Mesothelial cell of epicardium (in vitro differentiated cells): ENCODE measurements at regions not wholly inside any gene's neighbourhood (a gene's known extent, or its start where the extent isn't known, plus 50 kb on each side); places are given as distances from the start of the nearest gene placed in this dataset.

Source experiments
- DNase-seq, 2 experiments: peaks; one replicate each; pipeline ENCODE4 v3.0.0; 2021; ENCODE audit warnings: low spot score in 2 of 2; ENCODE audit not compliant: unreplicated experiment in 2 of 2
- H3K27ac Mint-ChIP-seq: 2 replicates; pipeline ENCODE4 v1.8.0; 2021; ENCODE audit warnings: mixed read lengths
- H3K27me3 Mint-ChIP-seq: 2 replicates; pipeline ENCODE4 v1.8.0; 2021; ENCODE audit warnings: low read depth, mixed read lengths
- H3K36me3 Mint-ChIP-seq: 2 replicates; pipeline ENCODE4 v1.8.0; 2021; ENCODE audit warnings: mixed read lengths
- H3K4me1 Mint-ChIP-seq: 2 replicates; pipeline ENCODE4 v1.8.0; 2021; ENCODE audit warnings: mixed read lengths
- H3K4me3 Mint-ChIP-seq: 2 replicates; pipeline ENCODE4 v1.8.0; 2021; ENCODE audit warnings: mild to moderate bottlenecking, moderate library complexity, mixed read lengths
- H3K9me3 Mint-ChIP-seq: 2 replicates; pipeline ENCODE4 v1.8.0; 2021; ENCODE audit warnings: mixed read lengths
- CTCF ChIP-seq: fragments of 200-600 bp; sonication (generic); IDR thresholded peaks from one replicate; pipeline ENCODE4 v1.5.0; 2021; ENCODE audit warnings: antibody characterized with exemption; ENCODE audit not compliant: unreplicated experiment

GRCh38 chr12:18807714-18808113, 69.8 kb downstream of the CAPZA3 start:
- H3K4me3 Mint-ChIP-seq = no peak overlapping the region
- H3K27me3 Mint-ChIP-seq = peaks cover 3% of the 10 kb centered on the region
- no peak for TF ChIP-seq CTCF
- H3K4me1 Mint-ChIP-seq = no peaks in the 10 kb centered on the region
- no peak overlapping the region for H3K27ac Mint-ChIP-seq
- no peaks in the 10 kb centered on the region for H3K36me3 Mint-ChIP-seq
- H3K9me3 Mint-ChIP-seq = no peaks in the 10 kb centered on the region
- DNase-seq = no peak

- no peak for TF ChIP-seq CTCF
- Mint-ChIP-seq H3K27ac (no peak overlapping the region), H3K4me1 (no peaks in the 10 kb centered on the region), H3K36me3 (no peaks in the 10 kb centered on the region), H3K27me3 (peaks cover 3% of the 10 kb centered on the region), H3K9me3 (no peaks in the 10 kb centered on the region), H3K4me3 (no peak overlapping the region)
- DNase-seq = no peak
Measured at GRCh38 chr12:18808221-18808620, 70.3 kb downstream of the CAPZA3 start.

- no peaks in the 10 kb centered on the region for H3K9me3 Mint-ChIP-seq
- H3K4me1 Mint-ChIP-seq = no peaks in the 10 kb centered on the region
- no peaks in the 10 kb centered on the region for H3K36me3 Mint-ChIP-seq
- no peak overlapping the region for H3K4me3 Mint-ChIP-seq
- TF ChIP-seq CTCF = no peak
- DNase-seq = no peak
- no peak overlapping the region for H3K27ac Mint-ChIP-seq
- peaks cover 6% of the 10 kb centered on the region for H3K27me3 Mint-ChIP-seq
Measured at GRCh38 chr12:18810537-18811253, 72.8 kb downstream of the CAPZA3 start.

- no peak for TF ChIP-seq CTCF
- DNase-seq = no peak
- Mint-ChIP-seq H3K36me3 (no peaks in the 10 kb centered on the region), H3K9me3 (no peaks in the 10 kb centered on the region), H3K4me3 (no peak overlapping the region), H3K27ac (no peak overlapping the region), H3K4me1 (no peaks in the 10 kb centered on the region), H3K27me3 (peaks cover 6% of the 10 kb centered on the region)
Measured at GRCh38 chr12:18811273-18811672, 73.4 kb downstream of the CAPZA3 start.

GRCh38 chr12:18813753-18814152, 75.8 kb downstream of the CAPZA3 start:
- Mint-ChIP-seq H3K27ac (no peak overlapping the region), H3K9me3 (no peaks in the 10 kb centered on the region), H3K27me3 (peaks cover 11% of the 10 kb centered on the region), H3K36me3 (no peaks in the 10 kb centered on the region), H3K4me1 (no peaks in the 10 kb centered on the region), H3K4me3 (no peak overlapping the region)
- no peak for DNase-seq
- TF ChIP-seq CTCF = no peak
